ENCODE measurements at regions not wholly inside any gene's neighbourhood (a gene's known extent, or its start where the extent isn't known, plus 50 kb on each side); places are given as distances from the start of the nearest gene placed in this dataset.

DNA sequence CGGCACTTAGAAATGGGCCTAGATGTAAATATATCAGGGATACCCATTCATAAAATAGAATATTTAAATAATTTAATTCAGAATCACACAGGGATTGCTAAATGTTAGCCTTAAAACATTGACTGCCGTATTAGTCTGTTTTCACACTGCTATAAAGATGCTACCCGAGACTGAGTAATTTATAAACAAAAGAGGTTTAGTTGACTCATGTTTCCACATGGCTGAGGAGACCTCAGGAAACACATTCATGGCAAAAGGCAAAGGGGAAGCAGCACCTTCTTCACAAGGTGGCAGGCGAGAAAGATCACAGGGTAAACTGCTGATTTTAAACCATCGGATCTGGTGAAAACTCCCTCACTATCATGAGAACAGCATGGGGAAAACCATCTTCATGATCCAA, 223.6 kb upstream of the GULP1 start (continued):
- TF ChIP-seq NRF1 (IDR thresholded peaks at IDR 0.05; ENCODE audit: low read depth, low read length), result no peak

Measured in H1 (cell line).